GM10248 (cell line): ENCODE measurements at regions not wholly inside any gene's neighbourhood (a gene's known extent, or its start where the extent isn't known, plus 50 kb on each side); places are given as distances from the start of the nearest gene placed in this dataset.

Source experiments
- CTCF ChIA-PET: fragments of 300-600 bp; sonication (Branson Sonifier 250); formaldehyde crosslinking; extraction: SDS; loops from one replicate; lab custom pipeline; 2021; ENCODE audit warnings: antibody characterized with exemption; lab: Yijun Ruan, JAX
- POLR2A ChIA-PET: fragments of 350-650 bp; sonication (Branson Sonifier 250); formaldehyde crosslinking; extraction: SDS; loops from one replicate; lab custom pipeline; 2020; ENCODE audit warnings: antibody characterized with exemption; lab: Yijun Ruan, JAX
- DNase-seq: peaks from one replicate; pipeline ENCODE4 v3.0.0; 2012; ENCODE audit errors: extremely low spot score
- TF ChIP-seq, protein P1 (sequence below): IDR thresholded peaks from 2 replicates; pipeline ENCODE4 v1.5.1; 2012; ENCODE audit warnings: mild to moderate bottlenecking, low read depth; ENCODE audit errors: extremely low read depth, missing control alignments, control extremely low read depth

DNA sequence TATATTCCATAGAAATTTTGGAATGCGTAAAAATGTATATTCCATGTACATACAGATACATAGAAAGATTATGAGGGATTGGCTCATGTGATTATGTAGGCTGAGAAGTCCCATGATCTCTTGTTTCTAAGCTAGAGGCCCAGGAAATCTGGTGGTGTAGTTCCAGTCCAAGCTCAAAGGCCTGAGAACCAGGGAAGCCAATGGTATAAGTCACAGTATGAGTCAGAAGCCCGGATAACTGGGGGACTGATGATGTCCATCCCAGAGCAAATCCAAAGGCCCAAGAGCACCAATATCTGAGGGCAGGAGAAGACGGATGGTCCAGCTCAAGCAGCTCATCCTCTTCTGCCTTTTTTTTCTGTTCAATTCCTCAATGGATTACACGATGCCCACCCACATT lies 385.0 kb upstream of the KLHL29 start:
- TF ChIP-seq, protein P1, sequence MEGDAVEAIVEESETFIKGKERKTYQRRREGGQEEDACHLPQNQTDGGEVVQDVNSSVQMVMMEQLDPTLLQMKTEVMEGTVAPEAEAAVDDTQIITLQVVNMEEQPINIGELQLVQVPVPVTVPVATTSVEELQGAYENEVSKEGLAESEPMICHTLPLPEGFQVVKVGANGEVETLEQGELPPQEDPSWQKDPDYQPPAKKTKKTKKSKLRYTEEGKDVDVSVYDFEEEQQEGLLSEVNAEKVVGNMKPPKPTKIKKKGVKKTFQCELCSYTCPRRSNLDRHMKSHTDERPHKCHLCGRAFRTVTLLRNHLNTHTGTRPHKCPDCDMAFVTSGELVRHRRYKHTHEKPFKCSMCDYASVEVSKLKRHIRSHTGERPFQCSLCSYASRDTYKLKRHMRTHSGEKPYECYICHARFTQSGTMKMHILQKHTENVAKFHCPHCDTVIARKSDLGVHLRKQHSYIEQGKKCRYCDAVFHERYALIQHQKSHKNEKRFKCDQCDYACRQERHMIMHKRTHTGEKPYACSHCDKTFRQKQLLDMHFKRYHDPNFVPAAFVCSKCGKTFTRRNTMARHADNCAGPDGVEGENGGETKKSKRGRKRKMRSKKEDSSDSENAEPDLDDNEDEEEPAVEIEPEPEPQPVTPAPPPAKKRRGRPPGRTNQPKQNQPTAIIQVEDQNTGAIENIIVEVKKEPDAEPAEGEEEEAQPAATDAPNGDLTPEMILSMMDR = no peak
- ChIA-PET POLR2A (no interaction called here), CTCF (interaction anchor here (1.1 to 1.9 kb wide), 2 partner anchors 9 to 21 kb away, joined by 3 to 7 read pairs; no protein-coding TSS in a partner anchor)
- DNase-seq = no peak

GRCh38 chr2:23002234-23002633 lies 382.7 kb upstream of the KLHL29 start:
- POLR2A ChIA-PET = no interaction called here
- TF ChIP-seq, protein P1 = no peak

DNA sequence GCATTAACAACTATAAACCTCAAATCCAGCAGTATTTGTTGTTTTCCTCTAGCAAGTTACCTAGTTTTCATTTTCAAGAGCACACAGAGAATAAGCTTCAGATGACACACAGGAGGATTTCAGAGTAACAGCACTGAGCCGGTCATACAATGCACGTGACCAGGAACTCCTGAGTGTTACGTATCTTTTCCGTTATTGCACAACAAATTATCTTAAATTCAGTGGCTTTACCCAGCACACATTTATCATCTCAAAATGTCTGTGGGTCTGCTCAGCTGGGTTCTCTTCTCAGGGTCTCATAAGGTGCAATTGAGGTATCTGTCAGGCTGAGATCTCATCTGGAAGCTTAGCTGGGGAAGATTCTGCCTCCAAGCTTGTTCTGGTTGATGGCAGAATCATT lies 379.5 kb upstream of the KLHL29 start:
- POLR2A ChIA-PET = no interaction called here

More at GRCh38 chr2:23002234-23002633, 382.7 kb upstream of the KLHL29 start:
- no peak for DNase-seq
- CTCF ChIA-PET = no interaction called here

GRCh38 chr2:23007631-23008235 lies 377.2 kb upstream of the KLHL29 start:
- CTCF ChIA-PET = interaction anchor here (2.4 kb wide), 1 partner anchor 8 kb away, joined by 7 read pairs; no protein-coding TSS in a partner anchor
- TF ChIP-seq, protein P1 = no peak
- no peak for DNase-seq
- POLR2A ChIA-PET = interaction anchor here (0.6 kb wide), 1 partner anchor 173 kb away, joined by 4 read pairs; no protein-coding TSS in a partner anchor

More for the DNA sequence above, 379.5 kb upstream of the KLHL29 start:
- DNase-seq = no peak
- CTCF ChIA-PET = no interaction called here
- TF ChIP-seq, protein P1 = no peak

DNA sequence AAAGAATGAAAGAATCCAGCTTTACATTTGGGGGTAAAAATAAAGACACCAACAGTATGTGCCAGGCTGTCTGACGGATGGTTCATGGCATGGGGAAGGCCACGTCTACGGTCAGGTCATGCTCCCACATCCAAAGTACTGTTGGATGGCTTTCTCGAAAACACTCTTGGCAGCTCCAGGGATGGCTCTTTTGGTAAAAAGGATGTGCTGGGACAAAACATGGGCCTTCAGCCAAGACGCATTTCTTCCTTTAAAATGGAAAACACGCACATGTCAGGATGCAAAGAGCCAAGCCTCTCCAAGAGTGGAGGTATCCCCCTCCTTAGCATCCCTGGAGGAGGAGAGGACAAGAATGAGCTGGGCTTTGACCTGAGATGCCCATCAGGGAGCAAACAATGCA lies 376.5 kb upstream of the KLHL29 start:
- TF ChIP-seq, protein P1 = no peak
- no peak for DNase-seq
- ChIA-PET POLR2A (no interaction called here), CTCF (interaction anchor here (2.0 to 2.4 kb wide), 2 partner anchors 9 to 10 kb away, joined by 7 read pairs; no protein-coding TSS in a partner anchor)

GRCh38 chr2:23008951-23009350 lies 376.0 kb upstream of the KLHL29 start:
- CTCF ChIA-PET = interaction anchor here (2.0 to 2.4 kb wide), 2 partner anchors 10 kb away, joined by 7 read pairs; no protein-coding TSS in a partner anchor
- POLR2A ChIA-PET = no interaction called here
- TF ChIP-seq, protein P1 = no peak
- no peak for DNase-seq
